ENCODE measurements at regions not wholly inside any gene's neighbourhood (a gene's known extent, or its start where the extent isn't known, plus 50 kb on each side); places are given as distances from the start of the nearest gene placed in this dataset.

- no peak for DNase-seq (ENCODE audit: low spot score in 2 of 2)
- no peak overlapping the region for H3K4me3 ChIP-seq (ENCODE audit: low read depth, poor library complexity, severe bottlenecking)
- no peak for TF ChIP-seq POLR2A (IDR thresholded peaks at IDR 0.05)
- no peak for TF ChIP-seq CTCF (IDR thresholded peaks at IDR 0.05)
- intact Hi-C loops (cut with DNase I; ENCODE audit: low total_unique reads): no loop called here
- WGBS, 2 donors: 78 to 84% methylated on average over 18 of the region's 18 CpGs
Measured at GRCh38 chrX:477441-478012, 90.8 kb upstream of the PPP2R3B start.

GRCh38 chrX:479273-479981 is 92.7 kb upstream of the PPP2R3B start:
- no peak for TF ChIP-seq CTCF (IDR thresholded peaks at IDR 0.05)
- TF ChIP-seq POLR2A (IDR thresholded peaks at IDR 0.05): no peak
- no peak for DNase-seq (ENCODE audit: low spot score in 2 of 2)
- WGBS, 2 donors: 91 to 92% methylated on average over 20 of the region's 20 CpGs
- intact Hi-C loops (cut with DNase I; ENCODE audit: low total_unique reads): no loop called here
- no peak overlapping the region for H3K4me3 ChIP-seq (ENCODE audit: low read depth, poor library complexity, severe bottlenecking)

DNA sequence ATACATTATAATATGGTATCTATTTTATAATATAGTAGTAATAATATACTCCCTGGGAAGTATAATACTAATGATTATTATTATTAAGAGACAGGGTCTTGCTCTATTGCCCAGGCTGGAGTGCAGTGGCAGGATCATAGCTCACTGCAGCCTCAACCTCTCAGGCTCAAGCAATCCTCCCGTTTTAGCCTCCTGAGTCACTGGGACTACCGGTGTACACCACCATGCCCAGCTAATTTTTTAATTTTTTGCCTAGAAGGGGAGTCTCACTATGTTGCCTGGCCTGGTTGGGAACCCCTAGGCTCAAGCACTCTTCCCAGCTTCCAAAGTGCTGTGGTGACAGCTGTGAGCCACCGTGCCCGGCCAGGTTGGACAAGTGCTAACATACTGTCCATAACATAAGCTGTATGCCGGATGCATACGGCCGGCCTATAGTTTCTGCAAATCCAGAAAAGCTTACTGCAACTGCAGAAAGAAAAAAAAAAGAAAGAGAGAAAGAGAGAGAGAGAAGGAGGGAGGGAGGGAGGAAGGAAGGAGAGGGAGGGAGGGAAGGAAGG is 94.2 kb upstream of the PPP2R3B start:
- intact Hi-C loops (cut with DNase I; ENCODE audit: low total_unique reads): no loop called here
- TF ChIP-seq CTCF (IDR thresholded peaks at IDR 0.05): no peak
- TF ChIP-seq POLR2A (IDR thresholded peaks at IDR 0.05): no peak
- no peak for DNase-seq (ENCODE audit: low spot score in 2 of 2)
- WGBS, 2 donors: 79 to 91% methylated on average over 7 of the region's 7 CpGs
- H3K4me3 ChIP-seq (ENCODE audit: low read depth, poor library complexity, severe bottlenecking): no peak overlapping the region

- WGBS, 2 donors: 54 to 61% methylated on average over 13 of the region's 13 CpGs
- intact Hi-C loops (cut with DNase I; ENCODE audit: low total_unique reads): no loop called here
- no peak for DNase-seq (ENCODE audit: low spot score in 2 of 2)
- H3K4me3 ChIP-seq (ENCODE audit: low read depth, poor library complexity, severe bottlenecking): no peak overlapping the region
- TF ChIP-seq POLR2A (IDR thresholded peaks at IDR 0.05) (no peak), CTCF (IDR thresholded peaks at IDR 0.05) (no peak)
Measured at GRCh38 chrX:482192-482701, 95.5 kb upstream of the PPP2R3B start.

- TF ChIP-seq CTCF (IDR thresholded peaks at IDR 0.05) (no peak), POLR2A (IDR thresholded peaks at IDR 0.05) (no peak)
- no peak for DNase-seq (ENCODE audit: low spot score in 2 of 2)
- 50 to 69% methylated on average over 23 of the region's 23 CpGs for WGBS, 2 donors
- H3K4me3 ChIP-seq (ENCODE audit: low read depth, poor library complexity, severe bottlenecking): no peak overlapping the region
- intact Hi-C loops (cut with DNase I; ENCODE audit: low total_unique reads): no loop called here
Measured at GRCh38 chrX:482702-483203, 96.0 kb upstream of the PPP2R3B start.

Measured in lower leg skin (tissue), 4 donors.